Cardiac fibroblast (primary cell): ENCODE measurements at regions not wholly inside any gene's neighbourhood (a gene's known extent, or its start where the extent isn't known, plus 50 kb on each side); places are given as distances from the start of the nearest gene placed in this dataset.
"Not testable (repeated sequence)": the region's sequence is repeated elsewhere in the genome, so short reads cannot be mapped to it uniquely, and the experiment has no call there.

Experiments
- DNase-seq, 2 donors: peaks; one replicate each; pipeline versions ENCODE4 v3.0.0 to v3.0.0-alpha.2; 2010; ENCODE audit warnings: low read depth in 2 of 2
- H3K4me3 ChIP-seq, 2 donors: replicated peaks in 1 of 2; 1 replicate in 1 of 2; 2 replicates in 1 of 2; pipeline ENCODE4 v1.5.1; 2011; ENCODE audit warnings: low read depth in 2 of 2, low read length in 2 of 2, mild to moderate bottlenecking in 2 of 2, moderate library complexity in 1 of 2
- TF ChIP-seq, protein P1 (sequence below): IDR thresholded peaks from one replicate; pipeline ENCODE4 v1.5.1; 2011; ENCODE audit warnings: low read depth, mild to moderate bottlenecking, low read length, inconsistent platforms

GRCh38 chr3:152772674-152773225, 62.2 kb upstream of the P2RY1 start:
- no peak for DNase-seq
- TF ChIP-seq, protein P1, sequence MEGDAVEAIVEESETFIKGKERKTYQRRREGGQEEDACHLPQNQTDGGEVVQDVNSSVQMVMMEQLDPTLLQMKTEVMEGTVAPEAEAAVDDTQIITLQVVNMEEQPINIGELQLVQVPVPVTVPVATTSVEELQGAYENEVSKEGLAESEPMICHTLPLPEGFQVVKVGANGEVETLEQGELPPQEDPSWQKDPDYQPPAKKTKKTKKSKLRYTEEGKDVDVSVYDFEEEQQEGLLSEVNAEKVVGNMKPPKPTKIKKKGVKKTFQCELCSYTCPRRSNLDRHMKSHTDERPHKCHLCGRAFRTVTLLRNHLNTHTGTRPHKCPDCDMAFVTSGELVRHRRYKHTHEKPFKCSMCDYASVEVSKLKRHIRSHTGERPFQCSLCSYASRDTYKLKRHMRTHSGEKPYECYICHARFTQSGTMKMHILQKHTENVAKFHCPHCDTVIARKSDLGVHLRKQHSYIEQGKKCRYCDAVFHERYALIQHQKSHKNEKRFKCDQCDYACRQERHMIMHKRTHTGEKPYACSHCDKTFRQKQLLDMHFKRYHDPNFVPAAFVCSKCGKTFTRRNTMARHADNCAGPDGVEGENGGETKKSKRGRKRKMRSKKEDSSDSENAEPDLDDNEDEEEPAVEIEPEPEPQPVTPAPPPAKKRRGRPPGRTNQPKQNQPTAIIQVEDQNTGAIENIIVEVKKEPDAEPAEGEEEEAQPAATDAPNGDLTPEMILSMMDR, result no peak
- no peak overlapping the region for H3K4me3 ChIP-seq

DNA sequence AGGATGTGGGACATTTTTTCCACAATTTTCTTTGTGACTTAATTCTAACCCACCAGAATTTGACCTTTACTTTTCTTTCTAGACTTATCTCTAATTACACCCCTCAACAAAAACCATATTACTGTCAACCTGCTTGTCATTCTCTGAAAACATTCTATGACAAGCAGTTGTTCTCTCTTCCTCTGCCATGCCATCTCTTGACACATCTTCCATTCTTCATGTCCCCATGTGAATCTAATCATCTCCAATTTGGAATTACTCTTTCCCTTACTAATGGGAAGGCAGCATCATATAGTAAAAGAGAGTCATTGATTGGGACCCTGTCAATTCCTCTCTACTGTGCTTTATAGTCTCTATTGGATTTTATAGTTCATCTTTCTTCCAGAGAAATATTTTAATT, 61.3 kb upstream of the P2RY1 start:
- TF ChIP-seq, protein P1, result no peak
- DNase-seq, result no peak
- H3K4me3 ChIP-seq, result no peak overlapping the region

DNA sequence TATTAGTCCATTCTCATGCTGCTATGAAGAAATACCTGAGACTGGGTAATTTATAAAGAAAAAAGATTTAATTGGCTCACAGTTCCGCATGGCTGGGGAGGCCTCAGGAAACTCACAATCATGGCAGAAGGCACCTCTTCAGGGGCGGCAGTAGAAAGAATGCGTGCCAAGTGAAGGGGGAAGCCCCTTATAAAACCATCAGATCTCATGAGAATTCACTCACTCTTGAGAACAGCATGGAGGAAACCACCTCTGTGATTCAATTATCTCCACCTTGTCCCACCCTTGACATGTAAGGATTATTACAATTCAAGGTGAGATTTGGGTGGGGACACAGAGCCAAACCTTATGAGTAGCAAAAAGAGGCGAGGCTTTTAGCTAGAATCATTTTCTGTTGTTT, 60.7 kb upstream of the P2RY1 start:
- not testable (repeated sequence) for DNase-seq, H3K4me3 ChIP-seq

- no peak for DNase-seq
- H3K4me3 ChIP-seq, result no peak overlapping the region
- TF ChIP-seq, protein P1, result no peak
Measured at GRCh38 chr3:152778022-152778421, 56.9 kb upstream of the P2RY1 start.

DNA sequence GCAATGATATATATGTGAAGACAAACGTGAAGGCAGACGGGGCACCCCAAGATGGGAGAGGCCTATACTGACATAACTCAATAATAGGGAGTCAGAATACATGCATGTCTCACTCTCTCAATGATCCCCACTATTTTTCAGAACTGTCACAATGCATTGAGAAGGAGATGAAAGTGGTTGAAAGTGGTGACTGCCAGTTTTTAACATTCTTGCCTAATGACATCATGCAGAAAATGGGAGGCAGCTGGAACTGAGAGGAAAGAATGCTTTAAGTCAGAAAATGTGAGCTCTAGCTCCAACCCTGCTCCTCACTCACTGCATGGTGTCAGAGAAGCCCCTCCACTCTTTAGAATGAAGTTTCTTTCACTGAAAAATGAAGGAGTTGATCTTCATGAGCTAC, 55.3 kb upstream of the P2RY1 start:
- TF ChIP-seq, protein P1, result no peak
- no peak overlapping the region for H3K4me3 ChIP-seq
- DNase-seq, result peak; percentile 51 to 59

- peak in 1 of 2 donors; percentile 34 for DNase-seq
- TF ChIP-seq, protein P1, result no peak
- H3K4me3 ChIP-seq, result no peak overlapping the region
Measured at GRCh38 chr3:152780553-152780952, 54.4 kb upstream of the P2RY1 start.

DNA sequence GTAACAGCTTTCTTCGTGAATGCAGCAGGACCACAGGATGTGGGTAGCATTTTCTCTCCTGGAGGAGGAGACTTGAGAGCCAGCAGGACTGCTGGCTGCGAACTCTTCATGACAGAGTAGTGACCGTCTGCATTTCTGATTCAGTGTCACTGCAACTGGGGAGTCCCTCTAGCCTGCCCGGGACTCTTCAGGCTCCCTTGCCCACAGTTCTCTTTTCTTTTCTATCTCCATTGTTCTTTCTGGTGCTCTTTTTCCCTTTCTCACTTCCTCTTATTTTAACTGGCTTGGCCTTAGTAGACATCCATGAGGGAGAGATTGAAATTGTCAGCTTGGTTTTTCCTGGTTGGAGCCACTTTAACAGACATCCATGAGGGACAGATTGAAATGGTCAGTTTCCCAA, 49.9 kb upstream of the P2RY1 start:
- H3K4me3 ChIP-seq, result no peak overlapping the region
- TF ChIP-seq, protein P1, result no peak
- no peak for DNase-seq
